ENCODE measurements at regions not wholly inside any gene's neighbourhood (a gene's known extent, or its start where the extent isn't known, plus 50 kb on each side); places are given as distances from the start of the nearest gene placed in this dataset.

- H3K4me3 ChIP-seq (ENCODE audit: low read depth in 1 of 3, low read length in 3 of 3), result no peak overlapping the region
- no peak for DNase-seq (ENCODE audit: low spot score)
- H3K9ac ChIP-seq (ENCODE audit: low read depth in 1 of 2, low read length in 2 of 2), result no peak overlapping the region
- H3K27me3 ChIP-seq (ENCODE audit: control insufficient read depth in 4 of 4, insufficient read depth in 4 of 4, low read length in 3 of 4), result no peaks in the 10 kb centered on the region
- no peak overlapping the region for H3K27ac ChIP-seq (ENCODE audit: low read depth in 1 of 2, low read length in 2 of 2)
- WGBS, result 93% methylated on average over 1 of the region's 1 CpG
- H3K9me3 ChIP-seq (ENCODE audit: control insufficient read depth in 4 of 4, low read length in 3 of 4), result no peaks in the 10 kb centered on the region
- TF ChIP-seq MAX (IDR thresholded peaks at IDR 0.05) (no peak), JUND (IDR thresholded peaks at IDR 0.05) (no peak), FOXA1 (IDR thresholded peaks at IDR 0.05) (no peak)
- H3K4me1 ChIP-seq (ENCODE audit: control insufficient read depth in 4 of 4, insufficient read depth in 4 of 4, low read length in 3 of 4), result peaks cover 0 to 26% (median 18%) of the 10 kb centered on the region in 4 donors
- H3K36me3 ChIP-seq (ENCODE audit: control insufficient read depth in 4 of 4, insufficient read depth in 3 of 4, low read depth in 1 of 4, low read length in 3 of 4), result no peaks in the 10 kb centered on the region
These were observed 459.9 kb upstream of the ZNF462 start for GRCh38 chr9:106403081-106403480.

DNA sequence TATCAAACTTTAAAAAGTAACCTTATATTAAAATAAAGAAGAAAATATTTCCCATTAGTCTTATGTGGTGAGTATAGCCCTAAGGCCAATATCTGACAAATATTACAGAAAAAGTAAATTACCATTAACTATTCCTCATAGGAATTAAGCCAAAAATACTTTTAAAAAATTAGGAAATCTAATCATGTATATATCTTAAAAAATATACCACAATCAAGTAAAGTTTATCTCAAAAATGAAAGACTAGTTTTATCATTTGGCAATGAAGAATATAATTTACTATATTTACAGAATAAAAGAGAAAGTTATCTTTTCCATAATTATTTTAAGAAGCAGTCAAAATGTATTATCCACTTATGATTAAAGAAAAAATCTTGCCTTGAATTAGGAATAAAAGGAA lies 458.8 kb upstream of the ZNF462 start:
- Histone ChIP-seq H3K4me3 (ENCODE audit: low read depth in 1 of 3, low read length in 3 of 3) (no peak overlapping the region), H3K27ac (ENCODE audit: low read depth in 1 of 2, low read length in 2 of 2) (no peak overlapping the region), H3K27me3 (ENCODE audit: control insufficient read depth in 4 of 4, insufficient read depth in 4 of 4, low read length in 3 of 4) (no peaks in the 10 kb centered on the region), H3K36me3 (ENCODE audit: control insufficient read depth in 4 of 4, insufficient read depth in 3 of 4, low read depth in 1 of 4, low read length in 3 of 4) (no peaks in the 10 kb centered on the region), H3K9ac (ENCODE audit: low read depth in 1 of 2, low read length in 2 of 2) (no peak overlapping the region), H3K4me1 (ENCODE audit: control insufficient read depth in 4 of 4, insufficient read depth in 4 of 4, low read length in 3 of 4) (peaks cover 0 to 26% (median 18%) of the 10 kb centered on the region in 4 donors), H3K9me3 (ENCODE audit: control insufficient read depth in 4 of 4, low read length in 3 of 4) (no peaks in the 10 kb centered on the region)
- no peak for DNase-seq (ENCODE audit: low spot score)
- TF ChIP-seq RAD21 (IDR thresholded peaks at IDR 0.05) (no peak), CTCF (IDR thresholded peaks at IDR 0.05; ENCODE audit: low read depth, low read length, missing input control) (no peak), GABPA (IDR thresholded peaks at IDR 0.05 in 1 of 2, conservative IDR thresholded peaks at IDR 0.05 in 1 of 2) (no peak), ZBTB33 (IDR thresholded peaks at IDR 0.05) (no peak), FOXA1 (IDR thresholded peaks at IDR 0.05) (no peak), NR2F2 (IDR thresholded peaks at IDR 0.05) (no peak), RXRA (IDR thresholded peaks at IDR 0.05) (no peak), SP1 (IDR thresholded peaks at IDR 0.05) (no peak), HNF4A (conservative IDR thresholded peaks at IDR 0.05) (no peak), FOXA2 (IDR thresholded peaks at IDR 0.05) (no peak), EGR1 (IDR thresholded peaks at IDR 0.05; ENCODE audit: low read depth in 2 of 2) (no peak), REST (IDR thresholded peaks at IDR 0.05) (no peak), TAF1 (conservative IDR thresholded peaks at IDR 0.05) (no peak)
- TF ChIP-seq, protein P1, sequence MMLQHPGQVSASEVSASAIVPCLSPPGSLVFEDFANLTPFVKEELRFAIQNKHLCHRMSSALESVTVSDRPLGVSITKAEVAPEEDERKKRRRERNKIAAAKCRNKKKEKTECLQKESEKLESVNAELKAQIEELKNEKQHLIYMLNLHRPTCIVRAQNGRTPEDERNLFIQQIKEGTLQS (IDR thresholded peaks at IDR 0.05), result no peak

All from liver (tissue), 8 donors.